Right lobe of liver (tissue), 4 donors: ENCODE measurements at regions not wholly inside any gene's neighbourhood (a gene's known extent, or its start where the extent isn't known, plus 50 kb on each side); places are given as distances from the start of the nearest gene placed in this dataset.

ENCODE experiments used
- CTCF ChIP-seq, 4 donors: fragments of 200-600 bp in 3 of 4; fragments of 450-650 bp in 1 of 4; IDR thresholded peaks; one replicate each; pipeline versions ENCODE4 v1.5.1 to v1.8.0; 2016 to 2022; ENCODE audit warnings: antibody characterized with exemption in 4 of 4, mild to moderate bottlenecking in 2 of 4
- POLR2A ChIP-seq: fragments of 450-650 bp; IDR thresholded peaks from one replicate; pipeline ENCODE4 v1.6.1; 2017; ENCODE audit warnings: antibody characterized with exemption, mild to moderate bottlenecking
- donor health status: DM: no; HTN: no; CAD: no.
- donor health status: DM: no; HTN: no; CAD: no.
- donor health status: DM: no; HTN: yes; CAD: no.

- no peak for TF ChIP-seq CTCF (IDR thresholded peaks at IDR 0.05)
- TF ChIP-seq POLR2A = no peak
Observed at GRCh38 chr15:93989440-93989998, 241.8 kb upstream of the MCTP2 start.
